Stimulated activated CD4-positive, alpha-beta T cell treated with anti-CD3 and anti-CD28 coated beads, Interleukin-15, amount 100 ng/mL, for 24 hours (primary cell): ENCODE measurements at regions not wholly inside any gene's neighbourhood (a gene's known extent, or its start where the extent isn't known, plus 50 kb on each side); places are given as distances from the start of the nearest gene placed in this dataset.
A peak's percentile ranks its signal among the peaks of the same experiment; 100 is the strongest.
"Not testable (repeated sequence)": the region's sequence is repeated elsewhere in the genome, so short reads cannot be mapped to it uniquely, and the experiment has no call there.

Source experiments
- DNase-seq: peaks from one replicate; pipeline ENCODE4 v3.0.0-alpha.2; 2020

DNA sequence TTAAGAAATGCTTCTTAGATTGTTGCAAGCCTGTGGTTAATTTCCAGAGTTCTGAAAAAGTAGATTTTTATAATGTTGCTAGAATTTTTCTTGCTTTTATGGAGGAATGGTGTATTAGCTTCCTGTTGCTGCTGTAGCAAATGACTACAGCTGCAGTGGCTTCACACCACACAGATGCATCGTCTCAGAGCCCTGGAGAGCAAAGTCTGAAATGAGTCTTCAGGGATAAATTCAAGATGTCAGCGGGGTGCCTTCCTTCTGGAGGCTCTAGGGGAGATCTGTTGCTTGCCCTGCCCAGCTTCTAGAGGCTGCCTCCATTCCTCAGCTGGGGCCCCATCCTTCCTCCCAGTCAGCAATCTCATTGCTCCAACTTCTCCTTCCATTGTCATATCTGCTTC is 187.8 kb downstream of the ZNF516 start:
- DNase-seq = no peak

DNA sequence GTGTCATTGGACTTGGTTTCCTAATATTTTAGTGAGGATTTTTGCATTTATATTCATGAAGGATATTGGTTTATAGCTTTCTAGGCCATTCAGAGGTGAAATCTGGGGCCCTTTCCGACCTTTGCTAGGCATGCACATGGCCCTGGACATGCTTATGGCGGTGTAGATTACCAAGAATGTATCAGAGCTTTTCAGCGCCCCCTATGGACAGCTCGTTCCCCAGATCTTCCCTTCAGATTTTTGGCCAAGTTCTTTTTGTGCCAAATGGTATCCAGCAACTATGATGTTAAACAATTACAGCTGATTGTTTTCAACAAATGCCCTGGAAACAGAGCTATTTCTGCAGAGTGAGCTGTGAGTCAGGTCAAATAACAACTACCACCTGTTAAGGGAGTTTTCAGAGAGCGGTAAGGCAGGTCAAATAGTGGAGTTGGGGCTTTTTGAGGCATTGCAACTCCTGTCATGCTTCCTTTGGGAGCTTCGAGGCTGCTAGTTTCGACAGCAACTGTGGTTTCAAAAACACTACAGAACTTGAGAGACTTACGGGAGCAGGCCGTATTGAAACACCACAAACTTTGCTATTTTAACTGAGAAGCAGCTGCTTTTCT is 188.3 kb downstream of the ZNF516 start:
- DNase-seq = peak; percentile 12

DNA sequence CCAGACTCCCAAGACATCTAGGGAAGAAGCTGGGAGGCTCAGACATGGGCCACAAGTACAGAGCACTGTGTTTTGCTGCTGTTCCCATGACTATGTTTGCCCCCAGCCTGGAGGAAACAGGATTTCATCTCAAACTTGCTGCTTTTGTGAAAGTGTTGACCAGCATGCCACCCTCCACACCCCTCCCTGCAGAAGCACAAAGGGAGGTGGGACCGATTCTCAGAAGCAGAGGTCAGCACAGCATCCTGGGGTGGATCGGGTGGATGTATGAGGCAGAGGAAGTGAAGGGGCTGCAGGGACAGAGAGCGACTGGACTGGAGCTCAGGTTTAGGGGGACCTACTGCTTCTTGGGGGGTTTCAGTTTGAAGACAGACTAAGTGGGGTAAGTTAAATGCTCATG is 209.2 kb downstream of the ZNF516 start:
- DNase-seq = no peak

DNA sequence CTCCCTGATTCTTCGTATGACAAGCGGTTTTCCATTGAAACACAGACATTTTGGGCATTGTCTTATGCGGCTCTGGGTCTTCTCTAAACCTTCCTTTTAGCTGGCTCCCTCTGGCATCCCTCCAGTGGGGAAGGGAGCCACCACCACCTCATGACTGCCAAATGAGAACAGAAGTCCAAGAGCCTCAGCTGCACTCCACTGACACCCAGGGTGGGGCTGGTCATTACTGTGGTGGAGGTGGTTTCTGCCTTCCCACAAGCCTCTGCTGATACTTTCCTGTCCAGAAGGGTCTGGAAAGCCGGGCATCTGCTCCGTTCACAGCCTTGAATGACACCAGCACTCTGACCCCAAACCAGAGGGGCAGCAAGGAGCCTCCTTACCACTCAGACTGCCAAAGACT is 213.5 kb downstream of the ZNF516 start:
- DNase-seq = no peak

DNA sequence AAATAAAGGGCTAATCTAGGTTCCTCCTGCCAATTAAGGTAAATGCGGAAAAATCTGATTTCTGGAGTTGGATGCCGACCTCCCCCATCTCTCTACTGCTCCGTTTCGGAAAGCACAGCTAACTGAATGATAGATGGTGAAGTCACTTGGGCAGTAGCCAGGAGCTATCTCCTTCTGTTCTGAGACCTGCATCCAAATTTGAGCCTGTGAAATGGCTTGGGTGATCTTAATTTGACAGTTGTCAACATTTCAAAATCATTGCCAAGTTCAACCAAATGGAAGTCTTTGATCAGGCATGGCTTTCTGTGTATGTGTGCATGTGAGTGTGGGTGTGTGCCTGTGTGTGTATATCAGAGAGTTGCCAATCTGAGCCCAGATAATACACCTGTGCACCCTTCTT is 217.2 kb downstream of the ZNF516 start:
- DNase-seq = no peak

DNA sequence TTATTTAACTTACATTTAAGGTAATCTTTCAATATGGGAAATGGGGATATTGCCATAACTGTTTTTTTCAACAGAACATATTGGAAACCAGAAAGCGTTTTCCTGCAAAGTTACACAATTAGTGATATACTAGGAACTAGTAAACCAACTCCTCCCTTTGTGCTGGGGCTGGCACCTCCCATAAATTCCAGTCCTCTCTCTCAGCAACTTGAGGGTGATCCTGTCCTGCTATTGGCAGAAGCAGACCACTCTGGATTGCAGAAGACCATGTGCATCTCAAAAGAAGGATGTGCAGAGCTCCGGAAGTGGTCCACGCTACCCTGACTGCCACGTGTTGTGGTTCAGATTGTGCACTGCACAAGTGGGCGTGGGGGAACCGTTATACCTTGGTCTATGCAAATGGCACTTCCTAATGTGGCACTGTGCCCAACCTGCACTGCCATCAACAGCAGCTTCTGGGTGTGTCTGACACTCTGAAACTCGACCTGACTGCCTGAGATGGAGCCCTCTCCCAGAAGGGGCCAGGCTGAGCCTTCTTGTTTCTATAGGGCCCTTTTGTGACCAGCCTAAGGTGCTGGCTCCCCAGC is 219.2 kb downstream of the ZNF516 start:
- DNase-seq = no peak

DNA sequence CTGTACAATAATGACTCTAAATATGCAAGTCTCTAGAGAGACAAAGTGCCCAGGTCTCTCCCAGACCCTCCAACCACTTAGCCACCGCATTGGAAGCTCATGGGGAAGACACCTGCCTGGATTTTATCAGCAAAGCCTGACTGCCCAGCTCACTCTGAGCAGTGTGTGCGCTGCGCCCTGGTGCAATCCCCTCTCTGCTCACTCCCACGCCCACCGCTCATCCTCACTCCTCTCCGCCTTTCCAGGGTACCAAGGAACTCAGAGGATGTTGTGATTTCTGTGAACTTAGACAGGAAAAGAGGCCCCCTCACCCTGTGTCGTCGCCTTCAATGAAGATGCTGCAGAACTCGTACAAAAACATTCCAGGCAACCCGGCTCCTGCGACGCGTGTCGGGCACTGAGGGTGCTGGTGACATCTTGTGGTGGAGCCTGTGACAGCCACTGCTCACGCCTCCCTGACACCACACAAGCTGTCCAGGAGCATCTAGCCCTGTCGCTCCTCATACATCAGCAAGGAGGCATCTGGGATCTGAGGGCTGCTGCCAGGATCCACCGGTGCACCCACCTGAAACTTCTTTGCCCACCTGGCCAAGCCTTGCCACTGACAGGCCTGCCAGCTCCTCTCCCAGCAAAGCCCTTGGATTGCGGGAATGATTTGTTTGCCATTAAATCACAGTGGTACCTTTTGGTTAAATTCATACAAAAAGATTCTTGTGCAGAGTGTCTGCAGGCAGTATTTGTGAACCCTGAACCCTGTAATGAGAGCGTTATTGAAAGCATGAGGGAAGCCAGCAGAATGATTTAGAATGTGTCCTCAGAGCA is 220.4 kb downstream of the ZNF516 start:
- peak; percentile 23 for DNase-seq

DNA sequence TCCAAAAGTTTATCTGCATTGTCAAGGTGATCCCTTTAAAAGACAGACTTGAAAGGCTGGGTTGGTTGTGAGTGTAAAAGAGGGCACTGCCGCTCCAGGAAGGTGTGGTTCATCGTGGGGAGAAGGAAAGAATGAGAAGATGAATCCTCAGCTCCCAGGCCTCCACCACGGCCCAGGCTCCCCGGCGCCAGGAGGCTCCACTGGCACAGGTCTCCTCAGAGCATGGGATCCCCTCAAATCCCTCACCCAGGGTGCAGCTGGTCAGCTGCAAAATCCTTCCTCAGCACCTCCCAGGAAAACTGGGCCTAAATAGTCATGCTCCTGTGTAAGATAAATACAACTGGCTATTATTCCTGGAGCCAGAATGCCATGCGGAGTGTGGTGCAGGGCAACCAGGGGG is 221.1 kb downstream of the ZNF516 start:
- DNase-seq = no peak

DNA sequence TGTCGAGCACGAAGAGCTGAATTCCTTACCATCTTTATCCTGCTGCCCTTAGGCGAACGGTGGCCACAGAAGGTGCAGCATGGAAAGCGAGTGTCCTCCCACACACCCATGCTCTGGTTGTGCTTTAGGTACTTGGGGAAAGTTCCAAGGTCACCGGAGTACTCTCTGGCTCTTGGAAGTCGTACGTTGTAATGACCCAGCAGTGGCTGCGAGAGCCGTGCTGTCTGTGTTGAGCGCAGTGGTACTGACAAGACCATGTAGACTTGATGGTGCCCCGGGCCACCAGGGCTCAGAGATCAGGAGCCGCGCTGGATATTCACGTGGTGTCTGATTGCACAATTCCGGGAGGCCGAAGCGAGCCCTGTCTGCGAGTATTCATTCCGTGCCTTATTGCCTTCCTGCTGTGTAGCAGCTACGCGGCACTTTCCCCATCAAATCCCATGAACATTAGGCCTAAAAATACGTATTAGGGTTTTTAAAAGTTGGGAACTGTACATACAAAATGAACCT is 222.0 kb downstream of the ZNF516 start:
- DNase-seq = no peak

DNA sequence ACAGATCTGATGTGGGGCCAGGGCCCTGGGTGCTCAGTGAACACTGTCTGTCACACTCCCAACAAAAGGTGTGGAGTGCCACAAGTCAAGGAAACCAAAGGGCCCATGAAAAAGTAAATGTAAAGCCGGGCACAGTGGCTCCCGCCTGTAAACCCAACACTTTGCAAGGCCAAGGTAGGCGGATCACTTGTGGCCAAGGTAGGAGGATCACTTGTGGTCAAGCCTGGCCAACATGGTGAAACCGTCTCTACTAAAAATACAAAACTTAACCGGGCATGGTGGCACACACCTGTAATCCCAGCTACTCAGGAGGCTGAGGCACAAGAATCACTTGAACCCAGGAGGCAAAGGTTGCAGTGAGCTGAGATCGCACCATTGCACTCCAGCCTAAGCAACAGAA is 227.6 kb downstream of the ZNF516 start:
- DNase-seq = not testable (repeated sequence)

DNA sequence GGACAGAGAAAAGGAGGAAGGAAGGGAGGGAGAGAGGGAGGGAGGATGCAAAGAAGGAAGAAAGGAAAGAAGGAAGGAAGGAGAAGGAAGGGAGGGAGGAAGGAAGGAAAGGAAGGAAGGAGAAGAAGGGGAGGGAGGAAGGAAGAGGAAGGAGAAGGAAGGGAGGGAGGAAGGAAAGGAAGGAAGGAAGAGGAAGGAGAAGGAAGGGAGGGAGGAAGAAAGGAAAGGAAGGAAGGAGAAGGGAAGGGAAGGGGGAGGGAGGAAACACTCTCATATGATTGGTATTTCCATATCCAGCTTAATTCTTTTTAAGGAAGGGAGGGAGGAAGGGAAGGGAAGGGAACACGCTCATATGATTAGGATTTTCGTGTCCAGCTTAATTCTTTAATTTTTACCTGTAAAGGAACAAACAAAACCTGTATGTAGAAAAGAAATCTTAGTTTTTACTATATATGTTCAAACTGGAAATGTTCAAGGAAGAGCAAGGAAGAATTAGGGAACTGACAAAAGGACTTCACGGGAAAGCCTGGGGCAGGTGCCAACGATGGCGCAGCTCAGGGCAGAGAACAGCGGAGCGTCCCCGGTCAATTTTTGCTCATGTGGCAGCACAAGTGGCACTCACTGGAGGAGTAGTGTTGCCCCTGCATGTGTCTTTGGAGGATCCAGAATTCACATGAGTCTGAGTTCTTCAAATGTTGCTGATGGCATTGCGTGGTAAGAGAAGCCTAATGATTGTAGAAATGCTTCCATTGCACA is 228.6 kb downstream of the ZNF516 start:
- DNase-seq = no peak

DNA sequence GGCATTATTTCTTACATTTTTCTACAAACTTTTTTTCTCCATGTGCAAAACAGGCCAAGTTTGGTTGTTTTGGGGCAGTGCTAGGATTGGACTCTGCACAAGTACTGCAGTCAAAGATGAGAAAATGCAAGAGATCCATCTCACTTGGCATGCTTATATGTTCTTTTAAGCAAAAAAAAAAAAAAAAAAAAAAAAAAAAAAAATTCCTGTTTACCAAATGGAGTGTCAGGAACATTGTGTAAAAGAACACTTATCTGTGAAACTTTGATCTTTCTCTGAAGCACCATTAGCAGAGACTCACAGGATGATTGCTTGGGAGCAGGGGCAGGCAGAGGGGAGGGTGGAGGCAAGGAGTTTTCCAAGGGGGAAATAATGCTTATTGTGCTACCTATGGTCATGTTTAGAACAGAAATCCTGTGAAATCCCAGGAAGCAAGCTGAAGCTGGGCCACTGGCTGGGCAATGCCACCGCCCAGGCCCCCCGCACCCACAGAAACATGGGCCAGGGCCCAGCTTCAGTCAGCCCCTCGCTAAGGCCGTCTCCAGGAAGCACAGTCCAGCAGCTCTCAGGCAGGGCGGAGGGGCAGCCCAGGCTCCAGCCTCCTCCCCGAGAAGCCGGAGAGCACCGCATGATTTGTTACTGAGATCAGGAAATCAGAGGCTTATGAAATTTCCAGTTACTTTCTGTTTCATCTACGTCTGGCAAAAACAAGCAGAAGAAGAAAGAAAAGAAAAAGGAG is 229.4 kb downstream of the ZNF516 start:
- DNase-seq = no peak

DNA sequence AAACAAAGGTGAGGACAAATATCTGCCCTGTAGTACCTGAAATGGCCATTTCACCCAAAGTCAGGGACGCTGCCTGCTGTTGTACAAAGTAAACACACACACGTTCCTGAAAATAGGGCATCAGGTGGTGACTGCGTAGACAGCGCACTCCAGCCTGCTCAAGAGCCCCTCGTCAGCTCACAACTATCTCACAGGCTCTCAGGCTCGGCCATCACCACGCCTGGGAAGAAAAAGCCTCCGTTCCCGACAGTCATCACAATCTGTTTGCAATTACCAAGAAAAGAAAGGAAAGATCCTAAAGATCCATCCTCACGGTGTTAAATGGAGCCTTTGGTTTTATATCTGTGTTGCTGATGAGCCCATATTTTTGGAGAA is 230.2 kb downstream of the ZNF516 start:
- no peak for DNase-seq

DNA sequence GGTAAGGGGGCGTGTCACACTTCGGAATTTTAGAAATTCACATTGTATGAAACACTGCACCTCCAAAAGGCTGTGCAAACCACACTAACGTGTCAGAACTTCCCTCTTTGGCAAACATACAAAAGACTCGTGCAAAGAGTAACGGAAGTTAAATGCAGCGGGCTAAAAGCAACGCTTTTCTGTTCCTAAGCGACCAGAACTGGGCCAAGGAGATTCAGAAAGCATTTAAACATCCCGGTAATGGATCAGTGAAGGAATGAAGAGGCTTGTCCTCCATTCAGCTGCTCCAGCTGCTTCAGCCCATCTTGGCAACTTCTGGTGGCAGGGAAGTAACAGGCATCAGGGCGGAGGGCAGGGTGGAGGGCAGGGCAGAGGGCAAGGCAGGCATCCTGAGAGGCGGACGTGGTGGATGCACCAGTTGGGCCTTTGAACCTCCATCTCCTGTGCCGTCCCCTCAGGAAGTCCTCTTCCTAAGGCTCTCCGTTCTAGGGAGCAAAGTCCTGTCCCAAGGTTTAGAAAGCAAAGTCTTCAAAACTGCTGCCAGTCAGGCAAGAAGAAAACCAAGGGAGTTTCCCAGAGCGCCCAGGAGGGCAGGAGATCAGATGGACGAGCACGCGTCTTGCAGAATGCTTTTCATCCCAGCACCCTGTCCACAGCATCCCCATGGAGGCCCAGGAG is 230.7 kb downstream of the ZNF516 start:
- no peak for DNase-seq

DNA sequence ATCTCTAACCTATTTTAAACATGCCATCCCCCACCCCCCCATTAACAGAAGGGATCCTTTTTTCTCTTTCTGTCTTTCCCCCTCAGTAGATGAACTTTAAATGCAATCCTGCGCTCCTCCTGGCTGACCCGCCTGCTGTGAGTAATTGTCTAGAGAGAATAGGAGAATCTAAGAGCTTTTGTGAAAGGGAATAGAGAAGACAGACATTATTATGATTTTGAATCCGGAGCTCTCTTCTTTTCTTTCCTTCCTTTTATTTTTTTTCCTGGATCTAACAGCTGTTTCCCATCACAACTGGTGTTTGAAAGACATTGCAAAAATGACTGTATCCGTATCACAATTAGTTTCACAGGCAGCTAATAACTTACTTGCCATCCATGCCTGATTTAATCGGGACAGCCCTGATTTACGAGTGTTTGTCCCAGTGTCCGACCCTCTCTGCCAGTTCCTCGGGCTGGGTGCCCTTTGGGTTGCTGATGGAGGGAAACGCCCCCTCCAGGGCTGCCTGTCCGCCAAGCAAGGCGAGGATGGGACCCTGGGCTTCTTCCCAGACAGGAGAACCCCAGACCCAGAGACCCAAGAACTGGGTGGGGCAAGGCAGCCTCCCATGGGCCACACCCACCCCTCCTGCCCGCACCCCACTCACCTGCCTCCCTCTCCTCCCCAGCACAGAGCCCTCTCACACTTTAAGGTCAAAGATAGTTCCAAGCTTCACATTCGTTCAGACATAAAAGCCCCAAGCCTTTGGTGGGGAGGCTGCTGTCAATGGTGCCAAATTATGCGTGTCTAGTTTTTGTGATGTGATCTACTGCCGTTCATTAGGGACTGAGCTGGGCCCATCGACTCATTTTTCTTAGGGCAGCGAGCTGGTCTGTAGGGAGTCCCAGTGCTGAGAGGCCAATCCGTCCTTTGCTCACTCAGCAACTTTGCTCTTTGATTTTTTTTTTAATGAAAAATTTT is 231.7 kb downstream of the ZNF516 start:
- DNase-seq = no peak

DNA sequence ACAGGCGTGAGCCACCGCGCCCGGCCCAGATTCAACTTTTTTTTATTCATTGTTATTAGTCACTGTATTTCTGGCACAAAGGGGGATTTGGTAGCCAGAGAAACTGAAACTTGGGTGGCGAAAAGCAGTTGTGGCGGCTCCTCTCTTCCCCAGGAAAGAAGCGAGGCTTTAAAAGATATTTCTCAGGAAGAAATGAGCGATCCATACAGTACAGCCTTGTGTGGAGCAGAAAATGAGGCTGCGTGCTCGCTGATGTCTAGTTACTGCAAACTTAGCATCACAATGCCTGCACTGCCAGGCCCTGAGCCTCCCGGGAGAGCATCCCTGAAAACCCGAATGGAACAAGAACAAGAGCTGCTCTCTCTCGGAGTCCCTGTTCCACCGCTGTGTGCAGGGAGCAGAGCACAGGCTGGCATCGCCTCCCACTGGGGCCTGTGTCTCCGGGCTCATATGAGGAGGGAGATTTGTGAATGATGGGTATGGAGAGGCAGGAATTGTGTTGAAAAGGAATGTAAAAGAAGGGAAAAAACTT is 234.0 kb downstream of the ZNF516 start:
- no peak for DNase-seq

DNA sequence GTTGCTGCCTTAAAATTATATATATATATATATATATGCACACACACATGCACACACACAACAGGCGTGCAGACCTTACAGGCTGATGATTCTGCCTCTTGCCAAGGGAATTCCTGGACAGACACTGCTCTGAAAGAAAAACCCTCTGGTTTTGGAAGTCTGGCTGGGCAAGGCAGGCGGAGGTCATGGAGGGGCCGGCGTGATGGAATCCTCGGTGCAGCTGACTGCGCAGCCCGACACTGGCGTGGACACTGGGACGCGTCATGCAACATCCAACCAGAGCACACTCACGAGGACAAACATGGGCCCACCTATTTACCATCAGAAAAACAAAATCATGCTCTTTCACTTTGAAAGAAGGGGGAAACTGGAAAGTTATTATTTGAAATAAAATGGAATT is 235.3 kb downstream of the ZNF516 start:
- no peak for DNase-seq

DNA sequence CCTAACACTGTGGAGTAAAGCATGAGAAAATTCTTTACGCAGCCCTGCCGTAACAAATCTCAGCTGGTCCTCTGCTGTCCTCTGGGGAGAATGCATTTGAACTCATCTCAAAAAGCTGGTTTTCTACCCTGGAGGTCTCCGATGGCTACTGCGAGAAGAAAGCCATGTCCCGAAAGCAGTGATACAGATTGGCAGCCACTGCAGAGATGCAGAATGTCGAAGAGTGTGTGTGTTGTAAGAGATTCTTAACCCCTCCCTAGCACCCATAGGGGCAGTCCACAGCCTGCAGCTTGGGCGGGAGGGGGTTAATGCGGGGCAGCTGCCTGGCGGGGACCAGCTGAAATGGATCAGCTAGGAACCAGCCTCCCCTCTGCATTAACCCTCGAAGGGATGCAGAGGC is 235.9 kb downstream of the ZNF516 start:
- DNase-seq = no peak

DNA sequence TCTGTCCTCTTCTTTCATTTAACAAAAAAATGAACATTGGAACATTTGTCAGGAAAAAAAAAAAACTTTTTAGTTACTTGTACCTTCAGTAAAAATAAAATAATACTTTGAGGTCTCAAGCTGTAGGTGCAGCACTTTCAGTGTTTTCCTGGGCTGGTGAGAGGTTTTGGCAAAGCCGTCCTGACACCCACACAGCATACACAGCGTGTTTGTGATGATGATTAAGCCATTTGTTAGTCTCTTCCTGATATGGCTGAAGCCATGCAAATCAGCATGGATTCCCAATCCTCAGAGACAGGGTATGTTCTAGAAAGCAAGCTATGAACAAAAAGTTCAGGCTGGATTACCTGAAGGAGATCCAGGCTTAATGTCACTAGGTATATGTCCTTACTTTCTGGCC is 236.8 kb downstream of the ZNF516 start:
- DNase-seq = no peak

DNA sequence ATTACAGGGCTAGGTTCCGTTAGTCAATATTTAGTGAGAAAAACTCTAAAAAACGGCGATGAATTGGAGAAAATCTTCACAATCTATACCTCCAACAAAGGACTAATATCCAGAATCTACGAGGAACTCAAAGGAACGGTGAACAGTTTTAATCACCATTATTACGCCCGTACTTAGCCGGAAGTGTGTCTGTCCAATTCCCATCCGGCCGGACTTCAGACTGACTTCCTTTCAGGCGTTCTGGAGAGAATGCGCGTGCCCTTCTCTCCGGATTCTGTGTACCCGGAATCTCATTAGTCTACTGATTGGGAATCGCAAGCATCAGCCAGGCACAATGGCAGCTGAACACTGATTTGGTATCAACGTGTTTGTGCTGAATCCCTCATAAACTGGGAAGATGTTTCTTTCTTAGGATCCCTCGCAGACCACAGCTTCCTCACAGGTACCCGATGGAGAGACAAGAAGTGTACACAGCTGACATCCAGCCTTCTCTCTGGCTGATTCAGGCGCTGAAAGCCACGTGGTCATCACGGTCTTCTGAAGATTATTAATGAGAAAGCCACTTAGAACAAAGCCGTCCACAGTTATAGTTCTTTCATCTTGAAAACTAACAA is 239.9 kb downstream of the ZNF516 start:
- DNase-seq = no peak
